HG03095 (cell line): ENCODE measurements at regions not wholly inside any gene's neighbourhood (a gene's known extent, or its start where the extent isn't known, plus 50 kb on each side); places are given as distances from the start of the nearest gene placed in this dataset.

Experiments
- ATAC-seq: cut with Tn5 transposase; IDR thresholded peaks from one replicate; pipeline ENCODE4 v1.9.1; 2021; ENCODE audit warnings: moderate library complexity; ENCODE audit not compliant: unreplicated experiment

DNA sequence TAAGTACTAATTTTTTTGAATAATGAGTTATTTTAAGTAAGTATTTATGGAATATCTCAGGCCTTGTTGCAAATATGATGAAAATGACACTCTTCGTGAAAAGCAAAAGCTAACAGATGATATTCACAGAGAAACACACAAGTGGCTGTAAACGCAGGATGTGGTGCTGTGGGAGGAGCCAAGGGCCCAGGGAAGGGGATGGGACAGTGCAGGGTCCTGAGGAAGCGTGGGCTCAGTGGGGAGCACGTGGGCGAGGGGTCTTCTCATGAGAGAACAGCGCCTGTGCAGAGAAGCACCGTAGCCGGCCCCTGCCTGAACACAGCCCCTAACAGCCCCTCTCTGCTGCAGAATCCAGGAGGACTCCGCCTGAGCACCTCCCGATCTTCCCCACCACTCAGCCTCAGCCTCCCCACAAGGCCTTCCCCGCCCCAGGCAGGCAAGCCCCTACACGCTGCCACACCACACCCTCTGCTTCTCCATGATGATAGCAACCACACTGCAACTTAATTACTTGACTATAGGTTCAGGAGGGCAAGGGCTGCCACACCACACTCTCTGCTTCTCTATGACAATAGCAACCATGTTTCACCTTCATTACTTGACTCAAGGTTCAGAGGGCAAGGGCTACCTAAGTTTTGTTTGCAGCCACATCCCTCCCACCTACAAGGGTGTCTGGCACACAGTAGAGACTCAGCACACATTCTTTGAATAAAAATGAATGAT lies 152.6 kb upstream of the RNF32 start:
- ATAC-seq = no peak

DNA sequence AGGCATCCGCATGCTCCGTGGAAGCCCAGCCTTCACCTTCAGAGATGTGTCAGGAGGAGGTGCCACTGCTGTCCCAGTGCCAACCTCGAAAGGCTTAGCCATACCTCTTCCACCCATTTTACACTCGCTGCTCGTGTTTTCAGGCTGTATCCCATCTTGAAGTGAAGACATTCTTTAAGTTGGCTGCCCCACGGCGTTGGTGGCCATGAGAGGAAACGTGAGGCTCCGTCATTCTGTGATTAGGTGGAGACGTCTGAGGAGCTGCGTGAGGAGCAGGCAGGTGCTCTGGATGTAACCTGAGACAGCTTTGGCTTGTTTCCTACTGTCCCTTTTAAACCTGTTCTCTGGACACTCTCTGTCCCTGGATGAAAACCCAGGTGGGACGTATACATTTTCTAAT lies 159.9 kb upstream of the RNF32 start:
- no peak for ATAC-seq

DNA sequence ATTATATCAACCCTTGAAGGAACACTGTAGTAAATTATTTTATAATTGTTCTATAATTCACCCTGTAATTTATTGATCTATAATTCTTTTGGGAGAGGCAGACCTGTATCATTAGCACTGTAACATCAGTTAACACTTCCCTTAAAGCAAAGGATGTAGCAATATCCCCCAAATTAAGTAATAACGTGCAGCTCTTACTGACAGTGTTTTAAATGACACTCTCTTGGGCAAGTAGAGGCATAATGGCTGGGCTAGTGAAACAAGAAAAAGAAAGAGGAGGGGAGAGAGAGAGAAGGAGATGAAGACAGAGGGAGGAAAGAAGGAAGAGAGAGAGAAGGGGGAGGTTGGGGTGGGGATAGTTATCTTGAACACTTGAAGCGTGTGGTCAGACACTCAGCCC lies 161.0 kb upstream of the RNF32 start:
- no peak for ATAC-seq

DNA sequence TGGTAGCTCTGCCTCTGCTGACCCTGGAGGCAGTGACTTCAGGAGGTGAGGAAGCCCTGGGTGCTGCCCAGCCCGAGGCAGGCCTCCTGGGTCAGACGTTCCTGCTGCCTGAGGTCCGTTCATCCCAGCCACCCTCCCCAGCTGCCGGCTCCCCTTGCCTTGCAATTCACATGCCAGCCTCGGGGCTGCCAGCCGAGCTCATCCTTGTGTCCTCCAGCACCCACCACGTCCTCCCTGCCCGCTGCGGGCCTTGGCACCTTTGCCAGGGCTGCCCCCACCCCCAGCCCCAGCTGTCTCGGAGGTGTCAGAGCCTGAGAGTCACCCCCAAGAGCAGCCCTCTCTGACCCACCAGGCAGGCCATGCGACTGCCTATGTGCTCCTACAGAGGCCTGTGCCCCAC lies 162.1 kb upstream of the RNF32 start:
- ATAC-seq = no peak

DNA sequence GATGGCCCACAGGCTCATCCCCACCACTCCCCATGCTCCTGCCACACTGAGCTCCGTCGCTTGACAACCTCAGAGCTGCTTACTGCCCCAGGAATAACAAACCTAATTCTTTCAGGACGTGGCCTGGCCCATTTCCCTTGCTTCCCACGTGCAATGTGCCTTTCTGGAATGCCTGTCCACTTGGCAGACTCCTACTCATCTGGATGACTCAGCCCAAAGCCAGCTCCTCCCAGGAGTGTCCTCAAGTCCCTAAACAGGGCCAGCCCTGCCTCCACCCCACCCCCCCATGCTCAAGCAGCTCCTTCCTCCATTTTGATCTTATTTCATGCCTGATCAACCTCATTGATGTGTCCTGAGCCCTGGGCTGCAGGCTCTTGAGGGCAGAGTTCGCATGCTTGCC lies 164.9 kb upstream of the RNF32 start:
- ATAC-seq = no peak

DNA sequence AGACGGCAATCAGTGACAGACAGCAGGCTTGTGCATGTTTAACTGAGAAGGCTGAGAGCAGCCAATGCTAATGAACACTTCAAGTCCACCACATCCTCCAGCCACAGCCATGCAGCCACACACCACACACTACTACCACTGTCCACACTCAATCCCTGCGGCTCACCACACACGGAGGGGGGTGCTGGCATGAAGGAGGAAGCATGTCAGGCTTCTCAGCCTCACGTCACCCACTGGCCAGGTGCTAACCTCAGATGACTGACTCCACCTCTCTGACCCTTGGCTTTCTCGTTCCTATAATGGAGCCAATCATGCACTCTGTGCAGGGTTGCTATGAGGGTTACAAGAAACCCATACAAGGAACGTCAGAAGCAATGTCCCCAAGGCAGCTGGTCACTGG lies 165.4 kb upstream of the RNF32 start:
- no peak for ATAC-seq

DNA sequence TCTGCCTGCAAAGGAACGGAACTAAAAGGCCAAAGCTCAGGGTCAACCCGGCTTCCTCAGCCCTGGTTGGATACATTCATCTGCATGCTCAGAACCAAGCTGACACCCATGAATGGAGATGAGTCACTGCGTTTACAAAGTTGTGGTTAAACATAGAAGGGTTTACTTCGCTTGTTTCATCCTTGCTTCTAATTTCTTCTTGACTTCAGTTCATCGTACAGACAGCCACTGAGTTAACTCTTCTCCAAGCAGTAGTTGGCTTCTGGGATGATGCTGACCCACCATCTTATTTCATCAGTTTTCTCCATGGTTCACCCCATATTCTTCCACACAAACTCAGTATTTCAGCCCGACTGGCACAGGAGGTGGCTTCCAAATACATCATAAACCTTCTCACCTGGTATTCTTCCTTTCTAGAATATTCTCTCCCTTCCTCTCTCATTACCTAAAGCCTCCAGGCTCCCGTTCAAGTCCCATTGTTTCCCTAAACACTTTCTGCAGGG lies 166.3 kb upstream of the RNF32 start:
- ATAC-seq = no peak

DNA sequence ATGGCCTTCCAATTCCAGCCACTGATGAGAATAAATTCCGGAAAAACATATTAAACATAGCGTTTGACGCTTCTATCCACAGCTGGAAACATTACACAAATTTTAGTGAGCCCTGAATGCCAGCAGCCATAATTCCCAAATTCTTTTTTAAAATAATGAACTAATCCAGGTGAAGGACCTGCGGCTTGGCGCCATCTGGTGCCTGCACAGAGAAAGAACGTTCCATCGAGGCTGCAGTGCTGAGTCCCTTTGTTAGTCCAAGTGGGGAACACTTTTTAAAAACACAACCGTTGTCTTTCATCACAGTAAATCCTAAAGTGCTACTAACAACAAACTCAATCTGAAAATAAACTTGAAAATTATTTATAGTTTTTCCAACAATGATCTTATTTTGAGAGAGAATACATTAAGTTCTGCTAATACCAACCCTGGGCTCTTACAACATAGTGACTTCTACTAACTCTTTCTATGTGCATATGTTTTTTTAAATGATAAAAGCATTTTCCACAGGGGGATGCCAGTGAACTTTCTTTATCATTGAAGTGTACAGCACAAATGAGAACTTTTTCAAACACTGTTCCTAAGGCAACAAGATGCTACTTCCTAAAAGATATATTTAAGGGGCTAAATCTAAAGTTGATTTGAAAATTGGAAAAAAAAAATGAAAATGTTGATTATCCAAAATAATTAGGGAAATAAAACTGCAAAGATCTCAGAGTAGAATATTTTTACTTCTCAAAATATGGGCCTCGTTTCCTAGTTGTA lies 166.9 kb upstream of the RNF32 start:
- ATAC-seq = no peak

DNA sequence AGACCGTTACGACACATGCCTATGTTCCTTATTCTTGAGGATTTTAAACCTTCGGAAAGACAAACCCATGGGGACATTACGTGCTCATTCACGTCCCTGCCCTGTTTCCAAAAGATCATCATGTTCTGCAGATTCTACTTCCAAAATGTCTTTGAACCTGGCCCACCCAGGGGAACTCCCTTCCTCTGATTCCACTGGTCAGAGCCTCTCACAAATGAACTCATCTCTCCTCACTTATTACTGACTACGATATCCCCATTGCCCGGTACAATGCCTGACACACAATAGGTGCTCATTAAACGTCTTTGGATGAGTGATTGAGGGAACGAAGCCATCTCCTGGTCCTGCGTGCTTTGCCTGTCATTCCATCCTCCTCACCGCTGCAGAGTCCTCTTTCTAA lies 168.3 kb upstream of the RNF32 start:
- no peak for ATAC-seq

DNA sequence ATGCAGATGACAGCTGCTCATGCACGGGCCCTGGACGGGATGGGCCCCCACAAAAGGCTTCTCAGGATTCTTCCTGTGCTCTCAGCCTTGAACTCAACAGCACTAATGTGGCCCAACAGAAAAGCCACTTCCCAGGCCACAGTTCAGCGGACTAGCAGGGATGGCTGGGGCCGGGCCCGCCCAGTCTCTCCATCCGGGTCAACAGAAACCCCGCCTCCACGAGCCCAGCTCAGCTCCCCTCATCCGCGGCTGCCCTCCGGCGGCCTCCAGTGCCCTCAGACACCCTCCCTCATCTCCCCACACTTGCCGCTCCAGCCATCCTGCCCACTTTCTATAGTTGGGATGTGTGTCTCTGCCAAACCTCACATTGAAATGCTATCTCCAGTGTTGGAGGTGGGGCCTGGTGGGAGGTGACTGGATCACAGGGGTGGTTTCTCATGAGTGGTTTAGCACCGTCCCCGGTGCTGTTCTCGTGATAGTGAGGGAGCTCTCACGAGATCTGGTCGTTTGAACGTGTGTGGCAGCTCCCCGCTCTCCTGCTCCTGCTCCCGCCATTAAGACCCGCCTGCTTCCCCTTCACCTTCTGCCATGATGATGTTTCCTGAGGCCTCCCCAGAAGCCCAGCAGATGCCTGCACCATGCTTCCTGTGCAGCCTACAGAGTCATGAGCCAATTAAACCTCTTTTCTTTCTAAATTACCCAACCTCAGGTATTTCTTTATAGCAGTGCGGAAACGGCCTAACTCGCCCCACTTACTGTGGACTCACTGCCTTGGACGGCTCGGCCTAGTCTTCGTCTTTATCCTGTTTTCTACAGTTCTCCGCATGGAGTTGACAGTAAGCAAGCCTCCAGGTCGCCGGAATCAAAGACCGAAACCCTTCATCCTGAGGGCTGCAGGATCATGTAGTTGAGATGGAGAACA lies 169.9 kb upstream of the RNF32 start:
- no peak for ATAC-seq

DNA sequence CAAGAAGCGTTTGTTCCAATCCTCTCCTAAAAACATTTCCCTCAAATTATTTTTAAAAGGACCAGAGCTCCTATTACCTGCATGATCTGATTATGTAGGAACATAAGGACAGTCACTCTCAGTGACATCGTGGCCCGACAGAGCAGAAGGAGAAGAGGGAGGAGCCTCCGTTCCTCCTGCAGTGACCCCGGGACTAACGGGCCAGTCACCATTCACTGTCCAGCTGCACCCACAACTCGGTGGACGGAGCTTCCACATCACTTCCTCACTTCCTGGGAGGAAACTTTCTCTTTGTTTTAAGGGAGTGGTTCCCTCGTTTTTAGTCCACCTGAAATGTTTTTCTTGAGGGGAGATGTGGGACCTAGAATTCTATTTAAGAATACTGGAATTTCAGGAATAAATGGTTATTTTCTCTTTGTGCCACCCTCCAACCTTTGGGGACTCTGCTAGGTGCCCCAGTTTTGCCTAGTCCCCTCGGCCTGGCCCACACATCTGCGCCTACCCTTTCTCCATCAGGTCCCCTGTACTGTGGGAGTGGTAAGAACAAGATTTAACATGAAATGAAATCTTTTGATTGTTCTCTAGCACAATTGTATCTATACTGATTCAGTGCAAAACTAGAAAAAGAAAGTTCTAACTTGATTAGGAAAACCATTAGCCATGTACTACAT lies 173.5 kb upstream of the RNF32 start:
- ATAC-seq = no peak

DNA sequence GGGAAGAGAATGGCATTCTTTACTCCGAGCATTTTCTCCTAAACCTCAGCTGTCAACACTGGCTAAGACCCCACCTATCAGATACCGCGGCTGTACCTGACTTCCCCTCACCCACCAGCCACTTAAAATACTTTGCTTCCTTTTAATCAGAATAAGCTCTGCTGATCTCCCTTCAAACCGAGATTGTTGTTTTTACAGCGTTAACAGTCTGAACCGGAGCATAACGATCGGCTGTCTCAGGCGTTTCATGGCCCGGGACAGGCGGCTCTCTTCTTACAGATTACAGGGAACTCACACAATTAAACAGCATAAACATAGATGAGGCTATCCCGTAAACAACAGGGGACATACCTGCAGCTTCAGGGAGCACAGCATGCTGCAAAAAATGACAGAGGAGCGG lies 174.3 kb upstream of the RNF32 start:
- no peak for ATAC-seq

DNA sequence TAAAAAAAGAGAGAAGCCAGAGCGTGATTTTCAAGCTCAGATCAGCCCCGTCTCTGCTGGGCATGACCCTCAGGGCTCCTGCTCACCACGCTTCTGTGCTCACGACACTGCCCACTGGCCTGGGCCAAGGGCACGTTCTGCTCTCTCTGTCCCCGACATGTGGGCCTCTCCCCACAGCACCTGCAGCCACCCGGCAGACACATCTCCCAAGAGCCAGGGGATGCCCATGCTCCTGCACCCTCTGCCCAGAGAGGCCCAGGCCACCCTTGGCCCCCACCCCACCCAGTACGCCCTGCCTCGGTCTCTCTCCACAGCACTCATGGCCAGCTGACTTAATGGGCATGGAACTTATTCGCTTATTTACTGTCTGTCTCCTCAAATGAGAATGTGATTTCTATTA lies 175.4 kb upstream of the RNF32 start:
- ATAC-seq = no peak

DNA sequence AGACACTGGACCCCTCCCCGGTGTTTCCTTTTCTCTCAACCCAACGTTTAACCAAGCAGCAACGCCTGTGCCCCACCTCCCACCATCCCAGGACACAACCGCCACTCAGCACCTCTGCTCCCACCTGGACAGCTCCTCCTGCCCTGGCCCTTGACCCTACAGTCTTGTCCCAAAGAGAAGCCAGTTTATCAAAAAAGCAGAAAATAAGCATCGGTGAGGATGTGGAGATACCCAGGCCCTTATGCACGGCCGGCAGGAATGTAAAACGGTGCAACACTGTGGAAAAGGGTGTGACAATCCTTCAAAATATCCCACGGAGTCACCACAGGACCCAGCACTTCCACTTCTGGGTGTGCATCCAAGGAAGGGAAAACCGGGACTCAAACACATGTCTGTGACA lies 176.2 kb upstream of the RNF32 start:
- no peak for ATAC-seq

DNA sequence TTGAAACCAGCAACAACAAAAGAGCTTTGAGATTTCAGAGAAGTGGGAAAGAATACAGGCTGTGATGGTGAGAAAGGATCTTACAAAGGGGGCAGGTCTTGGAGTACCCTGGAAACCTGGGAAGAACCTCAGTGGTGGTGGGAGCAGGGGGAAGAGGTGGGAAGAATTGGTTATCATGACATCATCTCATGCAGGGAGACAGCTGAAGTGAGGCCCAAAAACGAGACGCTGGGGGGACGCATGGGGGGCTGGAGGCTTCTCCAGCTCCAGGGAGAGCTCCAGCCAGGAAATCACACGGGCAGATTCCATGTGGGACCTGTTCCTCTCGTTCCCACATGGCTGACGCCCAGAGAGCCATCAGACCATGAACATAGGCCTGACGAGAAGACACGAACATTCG lies 177.3 kb upstream of the RNF32 start:
- ATAC-seq = no peak

DNA sequence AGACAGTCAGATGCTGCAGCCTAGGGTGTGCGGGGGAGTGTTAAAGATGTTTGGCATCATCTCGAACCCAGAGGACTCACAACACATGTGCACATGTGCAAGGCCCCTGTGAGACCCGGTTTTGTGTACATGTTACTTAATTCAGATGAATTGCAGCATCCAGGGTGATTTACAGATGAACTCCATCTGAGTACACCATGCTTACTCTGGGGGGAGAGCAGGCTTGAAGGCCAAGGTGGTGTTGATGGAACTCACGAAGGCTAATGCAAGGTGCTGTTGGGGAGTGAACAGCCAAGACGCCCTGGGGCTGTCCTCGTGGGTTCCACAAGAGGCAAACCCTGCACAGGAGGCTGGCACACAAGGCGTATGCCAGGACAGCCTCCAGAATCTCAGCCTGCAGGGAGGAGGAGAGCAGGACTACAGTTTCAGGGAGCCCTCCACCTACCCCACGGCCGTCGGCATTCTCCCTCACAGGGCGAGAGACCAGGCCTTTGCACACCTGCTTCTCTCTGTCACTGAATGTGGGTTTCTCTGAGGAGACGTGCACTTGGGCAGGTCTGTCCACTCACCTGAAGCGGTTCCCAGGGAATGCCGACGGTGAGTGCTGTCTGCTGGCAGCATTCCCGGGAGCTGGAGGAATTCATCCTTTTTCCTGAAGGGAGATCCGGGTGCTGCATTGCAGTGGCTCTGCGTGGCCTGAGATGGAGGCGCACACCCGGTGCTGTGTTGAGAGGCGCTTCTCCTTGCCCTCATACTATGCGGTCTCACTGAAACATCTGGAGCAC lies 178.5 kb upstream of the RNF32 start:
- no peak for ATAC-seq

DNA sequence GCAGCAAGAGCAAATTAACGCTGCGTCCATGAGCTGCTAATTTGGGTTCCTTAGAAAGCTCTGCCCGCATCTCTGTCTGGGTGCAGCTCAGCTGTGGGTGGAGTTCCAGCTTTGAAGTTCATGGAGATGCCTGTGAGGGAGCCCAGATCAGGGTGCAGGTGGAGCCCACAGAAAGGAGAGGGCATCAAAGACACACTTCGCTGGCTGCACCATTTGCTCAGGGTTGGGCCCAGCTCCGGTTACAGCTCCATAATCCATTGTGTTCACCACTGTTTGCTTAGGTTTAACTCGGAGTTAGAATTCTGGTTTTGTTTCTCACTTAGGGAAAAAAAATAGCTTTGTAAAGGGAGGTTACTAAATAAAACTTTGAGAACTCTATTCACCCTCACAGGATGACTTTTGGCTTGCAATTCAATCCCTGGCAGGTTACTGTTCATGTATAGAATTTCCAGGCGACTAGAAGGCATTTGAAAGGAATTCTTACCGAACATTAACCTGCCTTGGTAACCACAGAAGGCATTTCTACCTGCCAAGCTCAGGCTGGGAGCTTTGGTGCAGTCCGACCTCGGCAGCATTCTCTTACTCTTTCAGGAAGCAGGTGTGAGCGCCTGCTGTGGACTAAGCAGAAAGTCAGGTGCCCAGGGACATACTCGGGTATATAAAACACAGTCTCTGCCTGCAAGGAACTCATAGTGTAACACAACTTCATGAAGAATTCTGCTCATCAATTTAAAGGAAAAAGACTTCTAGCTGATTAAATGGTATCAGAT lies 179.5 kb upstream of the RNF32 start:
- ATAC-seq = no peak

DNA sequence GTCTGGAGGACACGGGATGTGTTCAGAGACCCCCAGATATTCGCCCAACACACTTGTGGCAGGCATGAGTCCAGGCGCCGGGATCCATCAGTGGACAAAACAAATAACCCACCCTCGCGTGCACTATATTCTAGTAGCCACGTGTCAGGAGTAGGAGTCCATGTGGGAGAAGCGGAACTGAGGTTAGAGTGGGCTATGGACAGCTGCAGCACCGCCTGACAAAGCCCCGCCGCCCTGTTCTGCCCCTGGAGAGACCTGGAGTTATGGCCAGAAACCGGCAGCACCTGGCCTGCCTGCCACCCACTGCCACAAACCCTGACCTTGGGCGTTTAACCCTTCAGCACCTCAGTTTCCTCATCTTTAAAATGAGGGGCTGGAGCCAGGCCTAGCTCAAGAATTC lies 181.0 kb upstream of the RNF32 start:
- no peak for ATAC-seq

DNA sequence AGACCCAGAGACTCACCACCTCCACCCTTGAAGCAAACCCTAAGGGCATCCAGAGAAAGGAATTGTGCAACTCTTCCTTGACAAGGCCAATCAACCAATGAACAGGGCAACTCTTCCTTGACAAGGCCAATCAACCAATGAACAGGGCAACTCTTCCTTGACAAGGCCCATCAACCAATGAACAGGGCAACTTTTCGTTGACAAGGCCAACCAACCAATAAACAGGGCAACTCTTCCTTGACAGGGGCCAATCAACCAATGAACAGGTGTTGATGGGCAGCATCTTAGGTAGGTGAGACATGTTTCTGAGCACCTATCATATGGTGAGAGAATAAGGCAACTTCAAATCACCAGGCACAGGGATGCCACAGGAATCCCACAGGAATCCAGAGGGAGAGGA lies 181.5 kb upstream of the RNF32 start:
- no peak for ATAC-seq
